Right lobe of liver (tissue), 6 donors: ENCODE measurements at regions not wholly inside any gene's neighbourhood (a gene's known extent, or its start where the extent isn't known, plus 50 kb on each side); places are given as distances from the start of the nearest gene placed in this dataset.

Experiments used
- ATAC-seq, 4 donors: fragments of 200-7000 bp; cut with Tn5 transposase; one replicate each; pipeline ENCODE4 v1.9.1; 2020; ENCODE audit warnings: mild to moderate bottlenecking in 4 of 4, moderate library complexity in 4 of 4
- DNase-seq, 3 donors: peaks; one replicate each; pipeline ENCODE4 v3.0.0-alpha.2; 2020
- H3K27ac ChIP-seq, 3 donors: fragments of 200-600 bp; one replicate each; pipeline ENCODE4 v1.8.0; 2022
- H3K27me3 ChIP-seq, 2 donors: fragments of 200-600 bp; one replicate each; pipeline ENCODE4 v1.8.0; 2022
- H3K36me3 ChIP-seq, 4 donors: fragments of 200-600 bp; sonication (generic) in 1 of 4; one replicate each; pipeline versions ENCODE4 v1.5.1 to v1.8.0; 2017 to 2022; ENCODE audit warnings: control low read depth in 1 of 4
- H3K4me1 ChIP-seq, 4 donors: fragments of 200-600 bp; sonication (generic) in 1 of 4; one replicate each; pipeline versions ENCODE4 v1.5.1 to v1.8.0; 2017 to 2022; ENCODE audit warnings: control low read depth in 1 of 4
- H3K4me3 ChIP-seq, 3 donors: fragments of 200-600 bp; one replicate each; pipeline ENCODE4 v1.8.0; 2022
- H3K9me3 ChIP-seq, 4 donors: fragments of 200-600 bp; sonication (generic) in 1 of 4; one replicate each; pipeline versions ENCODE4 v1.5.1 to v1.8.0; 2017 to 2022; ENCODE audit warnings: control low read depth in 1 of 4
- POLR2A ChIP-seq: fragments of 450-650 bp; IDR thresholded peaks from one replicate; pipeline ENCODE4 v1.6.1; 2017; ENCODE audit warnings: antibody characterized with exemption, mild to moderate bottlenecking
- WGBS: methylation state at CpG from one replicate; pipeline ENCODE4 v1.1.6; 2018; ENCODE audit warnings: low coverage, low lambda C conversion rate; ENCODE audit not compliant: insufficient coverage; ENCODE audit errors: missing lambda C conversion rate; 5-methylcytosine and 5-hydroxymethylcytosine counted together
- intact Hi-C, 2 donors: fragments of 100-400 bp; cut with DNase I; formaldehyde crosslinking; loops; one replicate each; pipeline versions ENCODE4 v1.11.2 to v1.14.1; 2022
- TF ChIP-seq, protein P1 (sequence below), 4 donors: fragments of 200-600 bp in 3 of 4; fragments of 450-650 bp in 1 of 4; IDR thresholded peaks; one replicate each; pipeline versions ENCODE4 v1.5.1 to v1.8.0; 2016 to 2022; ENCODE audit warnings: antibody characterized with exemption in 4 of 4, mild to moderate bottlenecking in 2 of 4
- donor health status: DM: no; HTN: yes; CAD: no.
- donor health status: DM: no; HTN: no; CAD: no.
- donor health status: DM: no; HTN: no; CAD: no.
- donor health status: DM: no; HTN: yes; CAD: no.
- donor health status: DM: no; HTN: yes; CAD: no.

DNA sequence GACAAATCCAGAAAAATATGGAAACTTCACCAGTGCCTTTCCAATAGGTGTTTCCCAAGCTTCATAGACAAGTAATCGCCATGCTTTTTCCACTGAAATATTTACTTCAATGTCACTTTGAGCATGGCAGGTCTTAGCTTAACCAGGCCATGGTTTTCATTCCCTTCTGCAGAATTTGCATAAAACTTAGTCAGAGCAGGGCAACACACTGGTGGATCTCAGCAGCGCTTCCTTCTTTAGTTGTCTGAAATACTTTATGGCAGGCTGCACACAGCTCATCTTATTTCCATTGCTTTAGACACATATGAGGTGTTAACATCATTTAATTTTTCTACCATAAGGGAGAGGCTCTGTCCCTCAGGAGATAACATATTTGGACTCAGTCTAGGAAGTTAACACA lies 102.9 kb upstream of the AHR start:
- DNase-seq = no peak
- 81% methylated on average over 2 of the region's 2 CpGs for WGBS
- no peak overlapping the region for H3K4me3 ChIP-seq
- no peaks in the 10 kb centered on the region for H3K9me3 ChIP-seq
- TF ChIP-seq, protein P1, sequence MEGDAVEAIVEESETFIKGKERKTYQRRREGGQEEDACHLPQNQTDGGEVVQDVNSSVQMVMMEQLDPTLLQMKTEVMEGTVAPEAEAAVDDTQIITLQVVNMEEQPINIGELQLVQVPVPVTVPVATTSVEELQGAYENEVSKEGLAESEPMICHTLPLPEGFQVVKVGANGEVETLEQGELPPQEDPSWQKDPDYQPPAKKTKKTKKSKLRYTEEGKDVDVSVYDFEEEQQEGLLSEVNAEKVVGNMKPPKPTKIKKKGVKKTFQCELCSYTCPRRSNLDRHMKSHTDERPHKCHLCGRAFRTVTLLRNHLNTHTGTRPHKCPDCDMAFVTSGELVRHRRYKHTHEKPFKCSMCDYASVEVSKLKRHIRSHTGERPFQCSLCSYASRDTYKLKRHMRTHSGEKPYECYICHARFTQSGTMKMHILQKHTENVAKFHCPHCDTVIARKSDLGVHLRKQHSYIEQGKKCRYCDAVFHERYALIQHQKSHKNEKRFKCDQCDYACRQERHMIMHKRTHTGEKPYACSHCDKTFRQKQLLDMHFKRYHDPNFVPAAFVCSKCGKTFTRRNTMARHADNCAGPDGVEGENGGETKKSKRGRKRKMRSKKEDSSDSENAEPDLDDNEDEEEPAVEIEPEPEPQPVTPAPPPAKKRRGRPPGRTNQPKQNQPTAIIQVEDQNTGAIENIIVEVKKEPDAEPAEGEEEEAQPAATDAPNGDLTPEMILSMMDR (IDR thresholded peaks at IDR 0.05) = no peak
- no peak for TF ChIP-seq POLR2A
- no peaks in the 10 kb centered on the region for H3K27me3 ChIP-seq
- no peak for ATAC-seq
- H3K4me1 ChIP-seq = no peaks in the 10 kb centered on the region
- no peaks in the 10 kb centered on the region for H3K36me3 ChIP-seq
- H3K27ac ChIP-seq = no peak overlapping the region
- intact Hi-C loops = no loop called here

DNA sequence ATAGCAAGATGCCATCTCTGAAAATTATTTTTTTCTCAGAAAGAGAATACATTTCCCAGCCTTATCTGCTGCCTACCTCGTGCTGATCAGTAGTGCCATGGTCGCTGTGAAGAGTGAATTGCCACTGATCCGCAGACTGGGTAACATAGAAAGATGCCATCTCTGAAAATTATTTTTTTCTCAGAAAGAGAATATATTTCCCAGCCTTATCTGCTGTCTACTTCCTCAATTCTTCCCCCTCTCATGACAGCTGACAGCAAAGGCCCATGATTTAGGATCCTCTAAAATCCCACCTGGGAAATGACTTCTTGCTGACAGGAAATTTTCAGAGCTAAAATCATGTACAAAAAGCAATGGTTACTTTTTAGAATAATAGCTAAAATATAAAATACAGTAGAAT lies 92.5 kb upstream of the AHR start:
- intact Hi-C loops = no loop called here
- no peaks in the 10 kb centered on the region for H3K9me3 ChIP-seq
- TF ChIP-seq, protein P1 (IDR thresholded peaks at IDR 0.05) = no peak
- no peak for TF ChIP-seq POLR2A
- WGBS = 72% methylated on average over 3 of the region's 3 CpGs
- H3K27me3 ChIP-seq = no peaks in the 10 kb centered on the region
- H3K27ac ChIP-seq = no peak overlapping the region
- ATAC-seq = no peak
- no peak overlapping the region for H3K4me3 ChIP-seq
- H3K36me3 ChIP-seq = no peaks in the 10 kb centered on the region
- DNase-seq = no peak
- H3K4me1 ChIP-seq = peaks cover 0 to 7% (median 2%) of the 10 kb centered on the region in 4 donors

DNA sequence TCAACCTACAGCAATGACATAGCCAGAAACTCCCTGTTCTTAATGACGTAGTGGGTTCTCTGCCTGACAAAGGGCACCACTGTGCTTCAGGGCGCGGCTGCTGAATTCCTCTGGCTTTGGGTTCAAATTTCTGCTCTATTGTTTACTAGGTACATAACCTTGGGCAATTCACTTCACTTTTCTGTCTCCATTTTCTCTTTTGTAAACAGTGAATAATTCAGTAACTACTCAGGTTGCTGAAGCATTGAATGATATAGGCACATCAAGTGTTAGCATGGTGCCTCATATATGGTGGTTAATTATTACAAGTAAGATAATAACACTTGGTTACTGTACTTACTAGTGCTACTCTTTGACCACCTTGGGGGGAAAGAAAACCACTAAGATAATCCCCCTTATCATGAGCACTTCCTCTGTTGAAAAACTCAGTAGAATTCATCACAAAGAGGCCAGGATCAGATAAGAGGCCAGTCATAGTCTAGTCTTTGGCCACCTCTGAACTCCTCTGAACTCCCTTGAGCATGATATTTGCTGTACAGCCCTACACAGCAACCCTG lies 92.0 kb upstream of the AHR start:
- H3K27me3 ChIP-seq = no peaks in the 10 kb centered on the region
- no peak overlapping the region for H3K27ac ChIP-seq
- ATAC-seq = peak in 1 of 4 donors; percentile 65
- H3K4me3 ChIP-seq = no peak overlapping the region
- H3K9me3 ChIP-seq = no peaks in the 10 kb centered on the region
- H3K36me3 ChIP-seq = no peaks in the 10 kb centered on the region
- intact Hi-C loops = no loop called here
- 66% methylated on average over 3 of the region's 3 CpGs for WGBS
- peaks cover 0 to 11% (median 0%) of the 10 kb centered on the region in 4 donors for H3K4me1 ChIP-seq
- TF ChIP-seq, protein P1 (IDR thresholded peaks at IDR 0.05) = no peak
- no peak for TF ChIP-seq POLR2A
- no peak for DNase-seq

DNA sequence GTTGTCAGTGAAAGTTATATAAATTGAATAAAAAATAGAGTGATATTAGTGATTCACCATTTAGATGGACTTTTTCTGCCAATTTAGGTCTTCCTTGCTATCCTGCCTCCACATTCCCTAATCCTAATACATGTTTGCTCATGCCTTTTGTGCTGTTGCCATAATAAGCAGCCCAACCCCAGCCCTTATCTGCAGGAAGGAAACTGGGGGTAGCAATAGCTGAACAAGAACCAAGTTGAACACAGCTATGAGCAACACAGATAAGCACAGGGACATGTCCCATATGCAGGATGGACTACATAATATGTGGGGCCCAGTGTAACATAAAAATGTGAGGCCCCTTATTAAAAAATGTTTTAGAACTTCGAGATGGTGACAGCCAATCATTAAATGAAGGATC lies 91.2 kb upstream of the AHR start:
- Histone ChIP-seq H3K4me1 (peaks cover 0 to 19% (median 0%) of the 10 kb centered on the region in 4 donors), H3K9me3 (no peaks in the 10 kb centered on the region), H3K36me3 (no peaks in the 10 kb centered on the region), H3K27ac (no peak overlapping the region), H3K4me3 (no peak overlapping the region), H3K27me3 (no peaks in the 10 kb centered on the region)
- WGBS = 42% methylated on average over 1 of the region's 1 CpG
- no peak for ATAC-seq
- intact Hi-C loops = no loop called here
- DNase-seq = no peak
- TF ChIP-seq, protein P1 (IDR thresholded peaks at IDR 0.05) = no peak
- no peak for TF ChIP-seq POLR2A

DNA sequence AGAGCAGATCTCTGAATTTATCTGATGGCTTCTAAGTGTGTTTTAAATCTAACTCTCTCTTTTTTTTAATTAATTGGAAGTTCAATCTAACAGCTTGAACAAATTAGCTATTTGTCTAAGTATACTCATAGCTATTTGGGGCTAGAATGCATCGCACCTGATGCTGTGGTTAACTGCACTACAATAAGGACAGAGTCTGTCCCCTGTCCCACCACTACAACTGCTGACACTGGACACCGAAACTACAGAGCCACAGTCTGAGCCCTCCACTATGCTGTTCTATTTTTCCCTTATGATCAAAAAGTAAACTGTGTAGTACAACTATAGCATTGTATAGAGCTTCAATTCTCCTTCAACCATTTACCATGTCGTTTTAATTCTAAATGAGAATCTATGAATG lies 89.4 kb upstream of the AHR start:
- H3K27me3 ChIP-seq = no peaks in the 10 kb centered on the region
- WGBS = 100% methylated on average over 3 of the region's 3 CpGs
- TF ChIP-seq, protein P1 (IDR thresholded peaks at IDR 0.05) = no peak
- TF ChIP-seq POLR2A = no peak
- no peak for DNase-seq
- no peak overlapping the region for H3K4me3 ChIP-seq
- no peak for ATAC-seq
- H3K4me1 ChIP-seq = peaks cover 0 to 19% (median 0%) of the 10 kb centered on the region in 4 donors
- no peak overlapping the region for H3K27ac ChIP-seq
- intact Hi-C loops = no loop called here
- no peaks in the 10 kb centered on the region for H3K36me3 ChIP-seq
- no peaks in the 10 kb centered on the region for H3K9me3 ChIP-seq
